Activated T-helper 1 cell treated with anti-CD3 and anti-CD28 coated beads, Interleukin-12 subunit alpha, Interleukin-12 subunit beta, Interleukin-2, Interleukin-4 antibody, amounts not matched to agents 30 ng/mL and 10 ng/mL and 1 ng/mL, durations not matched to agents 14 hours and 24 hours and 36 hours (primary cell): ENCODE measurements at regions not wholly inside any gene's neighbourhood (a gene's known extent, or its start where the extent isn't known, plus 50 kb on each side); places are given as distances from the start of the nearest gene placed in this dataset.
"Not testable (repeated sequence)": the region's sequence is repeated elsewhere in the genome, so short reads cannot be mapped to it uniquely, and the experiment has no call there.

Experiments
- DNase-seq: peaks from one replicate; pipeline ENCODE4 v3.0.0; 2021; ENCODE audit warnings: low spot score
- H3K27ac Mint-ChIP-seq: one replicate; pipeline ENCODE4 v1.8.0; 2021; ENCODE audit warnings: mild to moderate bottlenecking, mixed read lengths
- H3K27me3 Mint-ChIP-seq: one replicate; pipeline ENCODE4 v1.8.0; 2022; ENCODE audit warnings: mild to moderate bottlenecking, moderate library complexity, mixed read lengths; ENCODE audit not compliant: insufficient read depth
- H3K36me3 Mint-ChIP-seq: one replicate; pipeline ENCODE4 v1.8.0; 2021; ENCODE audit warnings: low read depth, mixed read lengths
- H3K4me1 Mint-ChIP-seq: one replicate; pipeline ENCODE4 v1.8.0; 2021; ENCODE audit warnings: low read depth, mixed read lengths
- H3K4me3 Mint-ChIP-seq: one replicate; pipeline ENCODE4 v1.8.0; 2021; ENCODE audit warnings: mild to moderate bottlenecking, moderate library complexity, mixed read lengths
- H3K9me3 Mint-ChIP-seq: one replicate; pipeline ENCODE4 v1.8.0; 2021; ENCODE audit warnings: mixed read lengths
- intact Hi-C: fragments of 100-400 bp; cut with micrococcal nuclease; formaldehyde crosslinking; loops from one replicate; pipeline ENCODE4 v1.15.1; 2024

GRCh38 chr22:11561744-11562143 is 3966.2 kb upstream of the OR11H1 start:
- H3K36me3 Mint-ChIP-seq, H3K4me3 Mint-ChIP-seq, intact Hi-C loops, H3K27me3 Mint-ChIP-seq, H3K4me1 Mint-ChIP-seq, H3K27ac Mint-ChIP-seq, DNase-seq: not testable (repeated sequence)
- peaks cover 50% of the 10 kb centered on the region for H3K9me3 Mint-ChIP-seq

- H3K36me3 Mint-ChIP-seq, intact Hi-C loops, DNase-seq: not testable (repeated sequence)
These were observed 3959.0 kb upstream of the OR11H1 start for GRCh38 chr22:11568837-11569563.

DNA sequence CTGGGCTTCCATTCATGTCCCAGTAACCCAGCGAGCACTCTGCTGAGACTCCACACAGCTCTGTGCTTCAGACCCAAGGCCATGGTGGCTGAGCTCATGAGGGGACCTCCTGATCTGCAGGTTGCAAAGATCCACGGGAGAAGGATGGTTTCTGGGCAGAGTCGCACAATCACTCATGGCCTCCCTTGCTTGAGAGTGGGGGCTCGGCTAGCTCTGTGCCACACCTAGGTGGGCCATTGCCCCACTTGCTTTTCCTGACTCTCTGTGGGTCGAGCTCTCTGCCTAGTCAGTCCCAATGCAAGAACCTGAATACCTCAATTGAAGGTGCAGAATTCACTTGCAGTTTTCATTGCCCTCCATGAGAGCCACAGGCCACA is 3958.4 kb upstream of the OR11H1 start:
- H3K4me3 Mint-ChIP-seq, intact Hi-C loops, H3K27me3 Mint-ChIP-seq, H3K4me1 Mint-ChIP-seq, DNase-seq, H3K27ac Mint-ChIP-seq, H3K36me3 Mint-ChIP-seq: not testable (repeated sequence)
- H3K9me3 Mint-ChIP-seq = peaks cover 68% of the 10 kb centered on the region

More at GRCh38 chr22:11568837-11569563, 3959.0 kb upstream of the OR11H1 start:
- H3K9me3 Mint-ChIP-seq = peaks cover 66% of the 10 kb centered on the region
- not testable (repeated sequence) for H3K27me3 Mint-ChIP-seq, H3K27ac Mint-ChIP-seq, H3K4me1 Mint-ChIP-seq, H3K4me3 Mint-ChIP-seq

- H3K27me3 Mint-ChIP-seq, DNase-seq, H3K36me3 Mint-ChIP-seq, H3K27ac Mint-ChIP-seq, intact Hi-C loops, H3K4me3 Mint-ChIP-seq, H3K4me1 Mint-ChIP-seq: not testable (repeated sequence)
- peaks cover 75% of the 10 kb centered on the region for H3K9me3 Mint-ChIP-seq
These were observed 3954.8 kb upstream of the OR11H1 start for GRCh38 chr22:11573154-11573553.

DNA sequence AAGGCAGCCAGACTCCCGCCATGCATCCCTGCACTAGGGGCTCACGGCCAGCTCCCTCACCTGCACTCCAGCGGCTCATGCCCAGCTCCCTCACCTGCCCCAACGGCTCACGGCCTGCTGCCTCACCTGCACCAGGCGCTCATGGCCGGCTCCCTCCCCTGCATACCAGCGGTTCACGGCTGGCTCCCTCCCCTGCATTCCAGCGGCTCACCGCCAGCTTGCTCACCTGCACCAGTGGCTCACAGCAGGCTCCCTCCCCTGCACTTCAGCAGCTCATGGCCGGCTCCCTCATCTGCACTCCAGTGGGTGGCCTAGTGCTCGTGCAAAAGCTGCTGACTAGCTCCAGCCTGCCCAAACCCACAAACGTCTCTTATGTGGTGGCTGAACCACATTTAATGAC is 3953.8 kb upstream of the OR11H1 start:
- DNase-seq, intact Hi-C loops, H3K4me3 Mint-ChIP-seq, H3K36me3 Mint-ChIP-seq, H3K27ac Mint-ChIP-seq, H3K27me3 Mint-ChIP-seq, H3K4me1 Mint-ChIP-seq: not testable (repeated sequence)
- H3K9me3 Mint-ChIP-seq = peaks cover 77% of the 10 kb centered on the region

GRCh38 chr22:11574659-11575058 is 3953.3 kb upstream of the OR11H1 start:
- H3K27ac Mint-ChIP-seq, H3K4me3 Mint-ChIP-seq, DNase-seq, intact Hi-C loops, H3K27me3 Mint-ChIP-seq, H3K36me3 Mint-ChIP-seq, H3K4me1 Mint-ChIP-seq: not testable (repeated sequence)
- peaks cover 82% of the 10 kb centered on the region for H3K9me3 Mint-ChIP-seq

- H3K4me1 Mint-ChIP-seq, H3K36me3 Mint-ChIP-seq, intact Hi-C loops, H3K4me3 Mint-ChIP-seq, DNase-seq, H3K27ac Mint-ChIP-seq, H3K27me3 Mint-ChIP-seq: not testable (repeated sequence)
- H3K9me3 Mint-ChIP-seq = peaks cover 87% of the 10 kb centered on the region
These were observed 3951.3 kb upstream of the OR11H1 start for GRCh38 chr22:11576740-11577139.

GRCh38 chr22:11578115-11578514 is 3949.9 kb upstream of the OR11H1 start:
- DNase-seq, intact Hi-C loops, H3K4me3 Mint-ChIP-seq, H3K36me3 Mint-ChIP-seq, H3K27me3 Mint-ChIP-seq, H3K27ac Mint-ChIP-seq, H3K4me1 Mint-ChIP-seq: not testable (repeated sequence)
- peaks cover 85% of the 10 kb centered on the region for H3K9me3 Mint-ChIP-seq

- H3K4me3 Mint-ChIP-seq, DNase-seq, intact Hi-C loops, H3K4me1 Mint-ChIP-seq, H3K36me3 Mint-ChIP-seq, H3K27me3 Mint-ChIP-seq, H3K27ac Mint-ChIP-seq: not testable (repeated sequence)
- peaks cover 85% of the 10 kb centered on the region for H3K9me3 Mint-ChIP-seq
These were observed 3949.4 kb upstream of the OR11H1 start for GRCh38 chr22:11578551-11578950.

GRCh38 chr22:11582048-11582447 is 3945.9 kb upstream of the OR11H1 start:
- H3K27me3 Mint-ChIP-seq, H3K27ac Mint-ChIP-seq, intact Hi-C loops, H3K36me3 Mint-ChIP-seq, H3K4me3 Mint-ChIP-seq, H3K4me1 Mint-ChIP-seq, DNase-seq: not testable (repeated sequence)
- peaks cover 79% of the 10 kb centered on the region for H3K9me3 Mint-ChIP-seq

- H3K36me3 Mint-ChIP-seq, H3K4me3 Mint-ChIP-seq, H3K4me1 Mint-ChIP-seq, DNase-seq, intact Hi-C loops, H3K27ac Mint-ChIP-seq, H3K27me3 Mint-ChIP-seq: not testable (repeated sequence)
- H3K9me3 Mint-ChIP-seq = peaks cover 71% of the 10 kb centered on the region
These were observed 3943.8 kb upstream of the OR11H1 start for GRCh38 chr22:11584231-11584630.

GRCh38 chr22:11594552-11594951 is 3933.4 kb upstream of the OR11H1 start:
- H3K4me1 Mint-ChIP-seq, H3K36me3 Mint-ChIP-seq, H3K4me3 Mint-ChIP-seq, H3K27me3 Mint-ChIP-seq, H3K27ac Mint-ChIP-seq, DNase-seq, intact Hi-C loops: not testable (repeated sequence)
- peaks cover 68% of the 10 kb centered on the region for H3K9me3 Mint-ChIP-seq

GRCh38 chr22:11597666-11598358 is 3930.2 kb upstream of the OR11H1 start:
- H3K9me3 Mint-ChIP-seq = peaks cover 55% of the 10 kb centered on the region
- intact Hi-C loops, H3K4me3 Mint-ChIP-seq, H3K4me1 Mint-ChIP-seq, DNase-seq, H3K36me3 Mint-ChIP-seq, H3K27ac Mint-ChIP-seq, H3K27me3 Mint-ChIP-seq: not testable (repeated sequence)
